Activated CD4-positive, alpha-beta T cell treated with anti-CD3 and anti-CD28 coated beads for 48 hours (primary cell): ENCODE measurements at regions not wholly inside any gene's neighbourhood (a gene's known extent, or its start where the extent isn't known, plus 50 kb on each side); places are given as distances from the start of the nearest gene placed in this dataset.
"Not testable (repeated sequence)": the region's sequence is repeated elsewhere in the genome, so short reads cannot be mapped to it uniquely, and the experiment has no call there.

ENCODE experiments used
- DNase-seq: peaks from one replicate; pipeline ENCODE4 v3.0.0-alpha.2; 2020

DNA sequence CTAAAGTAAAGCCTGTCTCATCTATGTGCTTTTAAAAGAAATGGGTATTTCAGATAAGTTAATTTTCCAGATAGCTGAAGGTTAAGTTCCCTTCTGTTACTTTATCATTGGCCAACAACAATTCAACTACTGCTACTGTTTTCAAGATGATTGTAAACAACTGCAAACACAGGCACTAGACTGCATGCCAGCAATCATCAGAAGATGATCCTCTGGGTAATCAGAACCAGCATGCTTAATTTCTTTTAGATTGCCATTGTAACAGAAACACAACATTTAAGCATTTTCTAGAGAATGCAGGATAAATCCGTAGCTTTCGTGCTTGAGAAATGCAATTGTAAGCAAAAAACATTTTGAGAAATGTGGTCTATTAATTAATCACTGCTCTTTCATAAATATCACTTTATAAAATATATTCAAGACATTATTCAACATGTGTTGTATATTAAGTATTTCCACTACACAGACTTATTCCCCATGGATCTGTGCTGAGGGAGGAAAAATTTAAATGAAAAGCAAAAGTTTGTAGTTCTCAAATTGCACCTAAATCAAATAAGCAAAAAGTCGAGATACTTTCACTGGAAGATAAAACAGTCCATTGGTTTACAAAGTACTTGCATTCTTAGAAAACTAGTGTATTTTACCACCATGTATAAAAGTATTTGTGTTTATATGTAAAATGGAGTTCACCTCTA lies 133.7 kb downstream of the ATL2 start:
- no peak for DNase-seq

DNA sequence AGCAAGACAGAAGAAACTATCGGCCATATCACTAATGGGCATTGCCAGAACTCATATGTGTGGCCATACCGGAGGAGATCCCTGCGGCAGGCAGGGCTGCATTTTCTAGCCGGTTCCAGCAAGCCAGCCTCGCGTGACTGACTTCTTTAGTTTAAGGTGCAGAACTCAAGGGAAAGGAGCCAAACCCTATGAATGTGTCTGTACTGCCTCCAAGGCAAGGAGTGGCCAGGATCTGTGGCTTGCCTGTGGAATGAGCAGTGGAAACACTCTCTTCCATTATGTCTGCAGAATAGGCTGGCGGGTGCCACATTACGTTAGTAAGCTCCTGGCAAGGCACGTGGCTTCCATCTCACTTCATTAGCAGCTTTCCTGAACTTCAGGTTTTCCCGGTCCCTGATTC lies 137.6 kb downstream of the ATL2 start:
- no peak for DNase-seq

DNA sequence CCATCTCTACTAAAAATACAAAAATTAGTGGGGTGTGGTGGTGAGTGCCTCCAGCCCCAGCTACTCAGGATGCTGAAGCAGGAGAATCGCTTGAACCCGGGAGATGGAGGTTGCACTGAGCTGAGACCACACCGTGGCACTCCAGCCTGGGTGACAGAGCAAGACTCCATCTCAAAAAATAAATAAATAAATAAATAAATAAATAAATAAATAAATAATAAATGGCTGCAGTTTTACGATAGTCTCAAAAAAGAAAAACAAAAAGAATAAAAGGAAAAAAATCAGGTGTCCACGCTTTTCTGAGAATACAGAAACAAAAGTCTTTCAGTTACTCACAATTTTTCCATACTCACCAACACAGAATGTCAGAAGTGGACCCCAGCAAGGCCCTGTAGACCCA lies 138.4 kb downstream of the ATL2 start:
- DNase-seq = not testable (repeated sequence)

DNA sequence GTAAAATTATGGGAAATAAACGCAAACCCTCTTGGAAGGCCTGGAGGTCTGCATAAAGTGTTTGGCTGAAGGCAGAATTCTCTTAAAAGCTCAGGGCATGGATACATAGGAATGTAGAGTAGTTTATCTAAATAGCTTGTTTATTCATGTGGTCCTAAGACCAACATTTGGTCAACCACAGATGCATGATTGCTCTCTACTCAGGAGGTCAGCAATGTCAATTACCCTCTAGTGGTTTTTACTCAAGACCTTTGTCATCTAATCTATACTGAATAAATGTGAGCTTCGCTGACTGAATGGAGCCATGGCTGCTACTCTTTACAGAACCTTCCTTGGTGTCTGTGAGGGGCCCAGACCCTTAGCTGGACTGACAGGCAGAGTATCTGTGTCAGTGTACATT lies 139.8 kb downstream of the ATL2 start:
- no peak for DNase-seq

DNA sequence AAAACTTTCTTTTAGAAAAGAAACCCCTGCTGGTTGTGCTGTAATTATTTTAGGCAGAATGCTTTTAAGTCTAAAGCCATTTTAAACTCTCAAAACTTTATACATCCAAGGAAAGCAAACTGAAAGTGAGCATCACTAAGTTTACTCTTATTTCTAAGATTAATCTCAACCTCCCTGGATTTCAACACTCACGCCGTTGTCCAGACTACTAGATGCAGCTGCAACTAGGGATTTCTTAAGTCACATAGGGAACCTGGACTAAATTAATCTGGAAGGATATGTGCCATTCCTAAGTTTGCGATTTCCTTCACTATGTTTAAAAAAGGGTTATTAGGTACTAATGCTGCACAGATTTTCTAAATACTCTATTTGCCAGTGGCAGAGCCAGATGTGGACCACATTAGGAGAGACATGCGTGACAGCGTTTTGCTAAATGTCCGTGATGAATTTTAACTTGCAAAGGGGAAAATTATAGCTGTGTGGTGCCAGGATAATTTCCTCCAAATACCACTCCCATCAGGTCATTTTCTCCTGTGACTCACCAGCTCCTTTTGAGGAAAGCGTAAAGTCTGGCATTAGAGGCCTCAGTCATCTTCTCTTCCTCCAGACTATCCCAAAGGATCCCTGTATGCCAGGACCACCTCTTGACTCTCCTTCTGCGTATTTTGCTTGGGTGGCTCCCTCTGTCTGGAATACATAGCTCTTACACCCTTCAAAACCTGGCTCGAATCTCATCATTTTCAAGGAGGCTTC lies 143.7 kb downstream of the ATL2 start:
- DNase-seq = no peak

DNA sequence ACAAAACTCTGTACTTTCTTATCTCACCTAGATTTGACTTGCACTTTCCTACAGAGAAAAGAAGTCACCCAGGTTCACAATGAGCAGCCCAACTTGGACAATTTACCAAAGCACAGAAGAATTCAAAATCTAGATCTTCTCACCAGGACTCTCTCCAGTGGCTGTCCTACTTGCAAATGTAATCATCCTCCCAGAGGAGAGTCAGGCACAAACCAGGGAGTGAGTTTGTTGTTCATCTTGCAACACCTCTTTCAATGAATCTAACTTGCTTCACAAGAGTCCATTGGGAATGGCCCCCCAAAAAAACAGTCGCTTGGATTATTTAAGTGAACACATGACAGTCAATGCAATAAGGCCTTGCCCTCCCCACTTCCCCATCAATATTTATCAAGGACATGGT lies 144.6 kb downstream of the ATL2 start:
- DNase-seq = no peak

DNA sequence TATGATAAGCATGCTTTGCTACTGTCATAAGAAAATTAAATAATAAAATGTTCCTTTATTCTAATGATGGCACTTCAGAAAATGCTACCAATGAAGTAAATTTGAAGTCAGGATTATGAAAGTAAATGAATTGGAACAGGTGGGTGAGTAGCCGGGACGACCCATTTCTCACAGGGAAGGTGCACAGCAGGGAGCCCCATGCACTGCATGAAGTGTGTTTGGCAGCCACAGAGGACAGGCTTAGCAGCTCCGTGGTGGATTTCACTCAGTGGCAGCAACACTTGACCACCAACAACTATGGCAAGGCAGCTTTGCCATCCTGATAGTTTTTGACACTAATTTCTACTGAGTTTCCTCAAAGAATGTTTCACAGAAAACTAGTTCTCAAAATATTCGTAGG lies 146.3 kb downstream of the ATL2 start:
- no peak for DNase-seq

DNA sequence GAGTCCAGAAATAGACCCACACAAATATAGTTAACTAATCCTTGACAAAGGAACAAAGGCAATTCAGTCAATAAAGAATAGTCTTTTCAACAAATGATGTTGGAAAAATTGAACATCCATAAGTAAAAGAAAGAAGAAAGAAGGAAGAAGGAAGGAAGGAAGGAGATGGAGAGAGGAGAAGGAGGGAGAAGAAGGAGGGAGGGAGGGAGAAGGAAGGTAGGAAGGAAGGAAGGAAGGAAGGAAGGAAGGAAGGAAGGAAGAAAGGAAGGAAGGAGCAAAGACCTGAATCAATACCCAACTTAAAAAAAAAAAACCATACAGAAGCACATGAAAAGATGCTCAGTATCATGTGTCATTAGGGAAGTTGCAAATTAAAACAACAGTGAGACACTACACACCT lies 148.3 kb downstream of the ATL2 start:
- DNase-seq = no peak

DNA sequence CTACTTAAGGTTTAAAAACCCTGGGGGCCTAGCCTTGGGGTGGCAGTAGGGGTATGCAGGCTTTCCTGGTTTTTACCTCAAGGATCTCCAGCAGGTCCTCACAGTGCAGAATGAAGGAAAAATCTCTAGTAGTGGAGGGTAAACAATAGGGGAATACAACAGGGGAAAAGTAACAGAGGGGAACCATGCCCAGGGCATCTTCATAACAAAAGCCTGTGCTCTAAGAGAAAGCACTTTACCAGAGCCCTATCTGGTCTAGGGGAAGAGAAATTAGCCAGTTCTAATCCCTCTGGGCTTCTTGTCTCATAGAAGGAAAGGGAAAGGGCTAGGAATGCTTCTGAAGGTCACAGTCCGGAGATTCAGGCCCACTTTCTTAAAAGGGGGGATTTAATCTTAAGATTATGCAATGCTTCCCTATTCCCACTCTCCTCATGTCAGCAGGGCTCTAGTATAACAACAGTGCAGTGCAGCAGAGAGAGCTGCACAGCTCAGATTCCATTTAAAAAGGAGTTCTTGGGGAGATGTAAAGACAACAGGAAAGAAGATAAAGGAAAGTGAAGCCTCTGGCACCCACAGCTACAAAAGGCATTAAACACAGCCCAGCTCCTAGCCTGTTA lies 149.0 kb upstream of the CYP1B1 start:
- no peak for DNase-seq

DNA sequence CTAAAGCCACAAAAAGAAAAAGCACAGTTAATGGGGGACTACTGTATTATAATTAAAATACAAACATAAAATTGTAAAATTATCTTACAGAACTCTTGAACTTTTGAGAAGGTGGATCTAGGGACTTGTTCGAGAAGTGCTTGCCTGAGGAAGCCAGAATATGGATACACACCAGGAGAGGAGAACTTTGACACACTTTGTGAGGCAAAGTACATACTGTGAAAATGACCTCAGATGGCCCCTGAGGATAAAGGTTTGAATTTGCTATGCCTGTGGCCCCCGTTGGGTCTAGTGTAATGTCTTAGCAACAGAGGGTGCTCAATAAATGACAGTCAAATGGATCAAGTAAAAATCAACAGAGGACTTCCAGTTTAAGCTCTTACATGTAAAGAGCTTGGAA lies 148.2 kb upstream of the CYP1B1 start:
- DNase-seq = no peak

DNA sequence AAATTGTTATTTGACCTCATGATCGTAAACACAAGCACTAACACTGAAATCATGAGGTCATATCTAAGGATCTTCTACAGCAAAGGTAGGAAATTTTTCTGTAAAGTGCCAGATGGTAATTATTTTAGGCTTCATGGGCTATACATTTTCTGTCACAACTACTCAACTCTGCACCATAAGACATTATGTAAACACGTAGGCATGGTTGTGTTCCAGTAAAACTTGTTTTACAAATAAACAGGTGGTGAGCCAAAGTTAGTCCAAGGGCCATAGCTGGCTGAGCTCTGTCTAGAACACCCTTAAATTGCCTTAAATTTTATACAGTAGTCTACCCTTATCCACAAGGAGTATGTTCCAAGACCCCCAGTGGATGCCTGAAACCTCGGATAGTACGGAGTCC lies 147.3 kb upstream of the CYP1B1 start:
- DNase-seq = no peak

DNA sequence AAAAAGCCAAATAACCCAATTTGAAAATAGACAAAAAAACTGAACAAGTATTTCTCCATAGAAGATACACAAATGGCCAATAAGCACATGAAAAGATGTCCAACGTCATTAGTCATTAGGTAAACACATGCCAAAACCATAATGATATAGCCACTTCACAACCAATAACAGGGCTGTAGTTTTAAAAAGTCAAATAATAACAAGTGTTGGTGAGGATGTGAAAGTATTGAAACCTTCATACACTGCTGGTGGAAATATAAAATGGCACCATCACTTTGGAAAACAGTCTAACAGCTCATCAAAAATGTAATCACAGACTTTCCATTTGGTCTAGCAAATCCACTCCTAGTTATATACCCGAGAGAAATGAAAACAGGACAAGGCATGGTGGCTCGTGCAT lies 144.2 kb upstream of the CYP1B1 start:
- DNase-seq = no peak

DNA sequence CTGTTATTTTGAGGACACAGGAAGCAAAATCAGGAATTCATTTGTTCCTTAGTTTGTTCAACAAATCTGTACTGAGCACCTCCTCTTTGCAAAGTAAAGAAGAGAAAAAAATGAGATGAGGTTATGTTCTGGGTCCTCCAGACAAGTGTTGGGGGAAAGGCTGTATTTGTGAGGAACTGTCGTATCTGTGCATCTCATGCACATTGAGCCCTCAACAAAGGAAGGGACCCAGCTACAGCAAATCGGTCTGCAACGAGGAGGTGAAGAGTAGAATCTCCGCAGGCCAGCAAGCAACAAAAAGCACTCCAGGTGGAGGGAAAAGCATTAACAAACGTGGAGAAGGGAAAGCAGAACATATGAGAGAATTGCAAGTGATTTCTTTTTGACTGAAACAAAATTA lies 143.0 kb upstream of the CYP1B1 start:
- DNase-seq = no peak

DNA sequence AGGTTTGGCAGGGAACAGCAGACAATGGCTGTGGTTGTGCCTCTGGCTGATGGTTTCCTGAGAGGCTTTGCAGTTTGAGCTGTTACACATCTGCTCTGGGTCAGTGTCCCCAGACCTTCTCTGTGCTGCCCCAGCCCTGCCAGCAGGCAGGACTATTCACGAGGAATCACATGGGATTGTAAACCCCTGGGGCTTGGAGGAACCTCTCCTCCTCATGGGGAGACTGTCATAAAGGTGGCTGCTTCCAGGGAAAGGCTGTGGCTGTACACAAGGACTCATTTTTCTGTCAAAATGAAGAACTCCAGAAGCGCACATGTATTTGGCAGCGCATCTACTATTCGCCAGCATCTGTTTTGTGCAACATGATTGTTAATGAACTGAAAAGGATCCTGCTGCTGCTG lies 142.6 kb upstream of the CYP1B1 start:
- no peak for DNase-seq

DNA sequence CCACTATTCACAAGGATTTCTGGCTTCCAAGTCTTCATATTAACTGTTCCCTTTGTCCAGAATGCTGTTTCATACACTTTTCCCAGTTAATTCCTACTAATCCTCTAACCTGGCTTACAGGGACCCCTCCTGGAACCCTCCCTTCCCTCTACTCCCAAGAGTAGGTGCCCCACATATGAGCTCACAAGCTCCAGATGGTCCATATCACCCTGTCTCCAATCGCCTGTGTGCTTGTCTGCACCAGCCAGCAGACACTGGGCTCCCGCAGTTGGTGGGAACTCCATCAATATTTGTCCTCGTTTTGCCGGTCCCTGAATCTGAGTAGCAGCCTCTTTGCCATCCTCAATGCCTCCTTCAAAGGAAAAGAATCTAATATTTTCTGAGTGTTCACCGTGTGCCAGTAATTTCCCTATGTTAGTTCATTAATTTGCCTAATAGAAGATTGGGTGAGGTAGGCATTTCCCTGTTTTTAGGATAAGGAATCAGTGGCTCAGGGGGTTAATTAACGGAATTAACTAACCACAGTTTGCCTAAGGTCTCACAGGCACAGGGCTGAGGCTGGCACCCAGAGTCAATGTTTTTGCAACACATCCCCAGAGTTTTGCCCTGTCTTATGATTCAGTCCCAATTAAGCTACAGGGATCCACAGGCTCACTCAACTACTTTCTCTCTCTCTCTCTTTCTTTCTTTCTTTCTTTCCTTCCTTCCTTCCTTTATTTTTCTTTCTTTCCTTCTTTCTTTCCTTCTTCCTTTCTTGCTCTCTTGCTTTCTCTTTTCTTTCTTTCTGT lies 141.6 kb upstream of the CYP1B1 start:
- no peak for DNase-seq

DNA sequence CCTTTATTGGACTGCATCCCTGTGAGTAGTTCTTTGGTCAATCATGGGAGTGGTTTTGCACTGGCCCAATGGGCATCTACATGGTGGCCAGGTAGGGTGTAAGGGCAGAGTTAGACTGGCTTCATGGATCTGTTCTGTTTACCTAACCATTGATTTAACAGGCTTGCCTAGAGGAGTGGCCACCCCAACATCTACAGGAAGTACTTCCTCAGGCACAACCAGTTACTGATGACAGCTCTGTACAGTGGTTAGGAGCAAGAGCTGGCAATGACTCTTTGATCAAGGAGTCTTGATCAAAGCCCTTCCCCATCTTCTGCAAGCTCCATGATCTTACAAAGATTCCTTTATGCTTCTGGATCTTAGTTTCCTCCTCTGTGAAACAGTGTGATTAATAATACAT lies 140.9 kb upstream of the CYP1B1 start:
- DNase-seq = no peak

DNA sequence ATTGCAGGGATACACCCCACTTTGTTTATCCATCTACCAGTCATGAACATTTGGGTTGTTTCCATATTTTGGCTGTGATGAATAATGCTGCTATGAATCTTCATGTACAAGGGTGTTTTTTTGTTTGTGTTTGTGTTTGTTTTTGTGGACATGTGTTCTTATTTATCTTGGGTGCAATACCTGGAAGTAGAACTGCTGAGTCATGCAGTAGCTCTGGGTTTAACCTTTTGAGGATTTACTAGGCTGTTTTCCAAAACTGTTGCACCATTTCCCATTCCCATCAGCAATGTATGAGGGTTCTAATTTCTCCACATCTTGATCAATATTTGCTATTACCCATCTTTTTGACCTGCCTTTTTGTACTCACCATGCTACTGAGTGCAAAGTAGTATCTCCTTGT lies 140.0 kb upstream of the CYP1B1 start:
- DNase-seq = no peak

DNA sequence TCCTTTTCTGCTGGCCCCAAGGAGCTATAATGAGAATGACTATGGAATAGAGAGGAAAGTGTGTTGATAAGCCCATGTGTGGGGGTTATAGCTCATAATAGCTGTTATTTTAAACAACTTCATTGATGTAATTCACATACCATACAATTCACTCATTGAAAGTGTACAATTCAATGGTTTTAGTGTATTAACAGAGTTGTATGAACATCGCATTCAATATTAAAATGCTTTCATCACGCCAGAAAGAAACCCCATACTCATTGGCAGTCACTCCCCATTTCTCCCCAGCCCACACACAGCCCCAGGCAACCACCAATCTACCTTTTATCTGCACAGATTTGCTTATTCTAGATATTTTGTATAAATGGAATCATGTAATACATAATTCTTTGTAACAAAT lies 139.6 kb upstream of the CYP1B1 start:
- no peak for DNase-seq

DNA sequence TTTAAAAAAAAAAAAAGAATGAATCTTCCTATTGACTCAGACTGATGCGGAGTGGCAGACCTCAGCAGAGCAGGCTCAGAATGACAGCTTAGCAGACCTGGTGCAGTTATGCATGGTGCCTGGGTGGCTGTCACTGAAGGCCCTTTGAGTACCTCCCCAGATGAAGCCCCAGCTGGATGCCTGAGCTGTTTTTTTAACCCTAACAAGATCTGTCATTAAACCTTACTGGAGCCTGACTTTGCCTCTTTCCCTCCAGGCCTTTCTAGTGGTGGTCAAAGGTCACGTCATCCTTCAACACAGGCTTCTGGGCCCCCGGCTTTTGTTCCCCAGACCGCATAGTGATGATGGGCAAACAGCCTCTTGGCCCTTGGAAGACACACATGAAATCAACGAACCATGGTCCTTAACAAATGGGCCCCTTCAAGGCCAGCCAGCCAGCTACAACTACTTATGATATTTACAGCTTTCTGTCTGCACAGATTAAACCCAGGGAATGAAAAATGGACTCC lies 138.3 kb upstream of the CYP1B1 start:
- DNase-seq = peak; percentile 17

DNA sequence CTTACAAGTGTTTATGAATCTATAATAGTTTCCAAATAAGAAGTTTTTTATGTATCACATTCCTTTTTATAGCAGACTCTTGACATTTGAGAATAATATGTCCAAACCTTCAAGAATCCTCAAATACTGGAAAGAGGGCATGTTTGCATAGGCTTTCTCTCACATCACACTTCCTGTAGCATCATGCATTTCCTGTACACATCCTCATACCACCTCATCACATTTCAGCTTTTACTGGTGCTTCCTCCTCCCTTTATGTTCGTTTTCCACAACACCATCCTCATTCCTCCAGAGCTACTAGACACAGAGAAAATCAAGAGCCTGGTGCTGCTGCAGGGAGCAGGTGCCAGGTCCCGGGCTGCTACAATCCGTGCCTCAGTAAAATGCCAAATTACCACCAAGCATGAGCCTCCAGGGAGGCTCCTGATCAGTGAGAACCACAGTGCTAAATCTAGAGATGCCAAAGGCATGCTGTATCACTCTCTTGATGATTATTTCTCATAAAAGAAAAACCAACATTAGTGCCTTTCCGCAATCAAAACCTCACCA lies 137.7 kb upstream of the CYP1B1 start:
- DNase-seq = no peak

DNA sequence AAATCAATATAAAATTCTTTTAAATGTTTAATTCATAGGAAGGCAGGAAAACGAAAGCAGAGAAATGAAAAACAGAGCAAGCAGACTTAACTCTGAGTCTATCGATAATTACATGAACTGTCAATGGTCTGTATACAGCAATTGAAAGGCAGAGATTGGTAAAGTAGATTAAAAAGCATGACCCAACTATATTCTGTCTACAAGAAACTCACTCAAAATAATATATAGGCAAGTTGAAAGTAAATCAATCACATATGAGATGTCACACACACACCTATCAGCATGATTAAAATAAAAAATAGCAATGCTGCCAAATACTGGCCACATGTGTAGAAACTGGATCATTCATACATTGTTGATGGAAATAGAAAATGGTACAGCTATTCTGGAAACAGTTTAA lies 136.4 kb upstream of the CYP1B1 start:
- DNase-seq = no peak

DNA sequence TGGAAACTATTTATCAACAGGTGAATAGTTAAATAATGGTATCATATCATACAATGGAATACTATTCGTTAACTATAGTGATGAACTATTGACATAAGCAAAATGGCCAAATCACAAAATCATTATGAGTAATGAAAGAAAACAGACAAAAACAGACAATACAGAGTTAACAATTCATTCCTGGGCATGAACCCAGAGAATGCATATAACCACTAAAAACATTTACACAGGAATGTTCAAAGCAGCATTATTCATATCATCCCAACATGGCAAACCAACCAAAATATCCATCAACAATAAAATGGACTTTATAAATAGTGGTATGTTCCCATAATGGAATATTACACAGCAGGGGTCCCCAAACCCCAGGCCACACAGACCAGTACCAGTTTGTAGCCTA lies 131.2 kb upstream of the CYP1B1 start:
- DNase-seq = no peak

DNA sequence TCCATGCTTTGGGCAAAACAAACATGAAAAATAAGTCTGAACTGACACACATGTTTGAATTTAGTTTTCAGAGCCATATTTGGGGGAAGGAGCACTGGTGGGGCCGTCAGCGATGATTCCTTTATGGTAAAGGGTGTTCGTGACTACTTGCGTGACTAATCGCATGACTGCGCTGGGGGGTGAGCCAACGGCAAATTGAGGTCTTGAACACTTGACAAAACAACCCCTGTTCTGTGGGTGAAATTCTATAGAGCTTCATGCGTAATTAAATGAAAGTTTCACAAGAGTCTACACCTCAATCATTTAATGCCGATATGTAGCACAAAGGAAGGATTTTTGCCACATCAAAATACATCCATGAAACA lies 127.5 kb upstream of the CYP1B1 start:
- no peak for DNase-seq
